Stomach (tissue), 8 donors: ENCODE measurements at regions not wholly inside any gene's neighbourhood (a gene's known extent, or its start where the extent isn't known, plus 50 kb on each side); places are given as distances from the start of the nearest gene placed in this dataset.

ENCODE experiments used
- DNase-seq, 2 donors: peaks; one replicate each; pipeline versions ENCODE4 v3.0.0 to v3.0.0-alpha.2; 2013 to 2019
- H3K27ac ChIP-seq, 5 donors: fragments of 200-600 bp in 4 of 5; sonication (generic) in 4 of 5; one replicate each; pipeline ENCODE4 v1.5.1; 2013 to 2019; ENCODE audit warnings: mild to moderate bottlenecking in 1 of 5, moderate library complexity in 1 of 5
- H3K27me3 ChIP-seq, 3 donors: fragments of 200-600 bp; sonication (generic); one replicate each; pipeline ENCODE4 v1.5.1; 2017 to 2019; ENCODE audit warnings: mixed run types in 1 of 3
- H3K36me3 ChIP-seq, 4 donors: fragments of 200-600 bp; sonication (generic); 1 replicate in 3 of 4; 2 replicates in 1 of 4; pipeline ENCODE4 v1.5.1; 2016 to 2019
- H3K4me1 ChIP-seq, 4 donors: fragments of 200-600 bp; sonication (generic); one replicate each; pipeline ENCODE4 v1.5.1; 2016 to 2019
- H3K4me3 ChIP-seq, 4 donors: fragments of 200-600 bp; sonication (generic) in 3 of 4; one replicate each; pipeline ENCODE4 v1.5.1; 2016 to 2019; ENCODE audit warnings: mild to moderate bottlenecking in 1 of 4
- H3K9me3 ChIP-seq, 4 donors: fragments of 200-600 bp; sonication (generic); one replicate each; pipeline ENCODE4 v1.5.1; 2016 to 2019
- EP300 ChIP-seq: sonication (generic); formaldehyde crosslinking; IDR thresholded peaks from one replicate; pipeline ENCODE4 v1.6.1; 2017; ENCODE audit warnings: antibody characterized with exemption
- POLR2A ChIP-seq, 4 donors: fragments of 450-650 bp; IDR thresholded peaks; one replicate each; pipeline ENCODE4 v1.6.1; 2016; ENCODE audit warnings: antibody characterized with exemption in 4 of 4, control low read depth in 2 of 4, mild to moderate bottlenecking in 1 of 4, moderate library complexity in 1 of 4
- POLR2AphosphoS5 ChIP-seq, 3 donors: sonication (generic); formaldehyde crosslinking; IDR thresholded peaks; one replicate each; pipeline ENCODE4 v1.6.1; 2016; ENCODE audit warnings: antibody characterized with exemption in 3 of 3
- WGBS, 5 donors: extraction: QIAGEN DNeasy Blood & Tissue Kit in 3 of 5; methylation state at CpG; one replicate each; pipeline versions ENCODE4 v1.1.5 to v1.1.7; 2013 to 2018; 5-methylcytosine and 5-hydroxymethylcytosine counted together
- intact Hi-C: fragments of 100-400 bp; cut with DNase I; formaldehyde crosslinking; loops from one replicate; pipeline ENCODE4 v1.15.1; 2023; ENCODE audit warnings: low total_unique reads
- TF ChIP-seq, protein P1 (sequence below), 7 experiments: fragments of 450-650 bp in 4 of 7; fragments of 200-600 bp in 3 of 7; sonication (generic) in 3 of 7; IDR thresholded peaks; one replicate each; pipeline ENCODE4 v1.5.1; 2016 to 2019; ENCODE audit warnings: antibody characterized with exemption in 7 of 7, control low read depth in 2 of 7, mild to moderate bottlenecking in 1 of 7
- donor health status: healthy with polysubstance abuse.
- donor health status: Bipolar disorder and iron deficiency.
- donor health status: healthy.

DNA sequence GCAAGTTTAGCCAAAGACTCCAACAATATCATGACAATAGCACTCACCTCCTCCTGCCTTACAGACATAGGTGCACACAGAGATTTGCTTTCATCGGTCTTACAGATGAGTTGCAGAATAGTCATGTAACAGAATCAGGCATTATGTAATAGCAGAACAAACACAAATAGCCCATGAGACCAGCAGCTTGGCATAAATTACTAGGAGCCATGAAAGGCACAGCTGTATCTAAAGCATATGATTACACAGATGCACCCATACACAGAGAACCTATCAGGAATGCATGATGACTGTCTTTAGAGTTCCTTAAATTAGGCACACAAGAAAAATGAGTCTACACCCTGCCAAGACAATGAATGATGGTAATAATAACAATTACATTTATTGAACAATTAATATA is 342.0 kb upstream of the XYLT1 start:
- no peak overlapping the region for H3K27ac ChIP-seq
- H3K4me3 ChIP-seq, result no peak overlapping the region
- TF ChIP-seq POLR2AphosphoS5 (IDR thresholded peaks at IDR 0.05) (no peak), POLR2A (IDR thresholded peaks at IDR 0.05) (no peak), EP300 (no peak)
- TF ChIP-seq, protein P1, sequence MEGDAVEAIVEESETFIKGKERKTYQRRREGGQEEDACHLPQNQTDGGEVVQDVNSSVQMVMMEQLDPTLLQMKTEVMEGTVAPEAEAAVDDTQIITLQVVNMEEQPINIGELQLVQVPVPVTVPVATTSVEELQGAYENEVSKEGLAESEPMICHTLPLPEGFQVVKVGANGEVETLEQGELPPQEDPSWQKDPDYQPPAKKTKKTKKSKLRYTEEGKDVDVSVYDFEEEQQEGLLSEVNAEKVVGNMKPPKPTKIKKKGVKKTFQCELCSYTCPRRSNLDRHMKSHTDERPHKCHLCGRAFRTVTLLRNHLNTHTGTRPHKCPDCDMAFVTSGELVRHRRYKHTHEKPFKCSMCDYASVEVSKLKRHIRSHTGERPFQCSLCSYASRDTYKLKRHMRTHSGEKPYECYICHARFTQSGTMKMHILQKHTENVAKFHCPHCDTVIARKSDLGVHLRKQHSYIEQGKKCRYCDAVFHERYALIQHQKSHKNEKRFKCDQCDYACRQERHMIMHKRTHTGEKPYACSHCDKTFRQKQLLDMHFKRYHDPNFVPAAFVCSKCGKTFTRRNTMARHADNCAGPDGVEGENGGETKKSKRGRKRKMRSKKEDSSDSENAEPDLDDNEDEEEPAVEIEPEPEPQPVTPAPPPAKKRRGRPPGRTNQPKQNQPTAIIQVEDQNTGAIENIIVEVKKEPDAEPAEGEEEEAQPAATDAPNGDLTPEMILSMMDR (IDR thresholded peaks at IDR 0.05), result no peak
- 88 to 100% (median 91%) methylated on average over 1 of the region's 1 CpG for WGBS, 5 donors
- intact Hi-C loops, result no loop called here
- H3K4me1 ChIP-seq, result no peaks in the 10 kb centered on the region
- peaks cover 0 to 16% (median 3%) of the 10 kb centered on the region in 4 donors for H3K9me3 ChIP-seq
- no peak for DNase-seq
- H3K36me3 ChIP-seq, result no peaks in the 10 kb centered on the region
- H3K27me3 ChIP-seq, result no peaks in the 10 kb centered on the region

DNA sequence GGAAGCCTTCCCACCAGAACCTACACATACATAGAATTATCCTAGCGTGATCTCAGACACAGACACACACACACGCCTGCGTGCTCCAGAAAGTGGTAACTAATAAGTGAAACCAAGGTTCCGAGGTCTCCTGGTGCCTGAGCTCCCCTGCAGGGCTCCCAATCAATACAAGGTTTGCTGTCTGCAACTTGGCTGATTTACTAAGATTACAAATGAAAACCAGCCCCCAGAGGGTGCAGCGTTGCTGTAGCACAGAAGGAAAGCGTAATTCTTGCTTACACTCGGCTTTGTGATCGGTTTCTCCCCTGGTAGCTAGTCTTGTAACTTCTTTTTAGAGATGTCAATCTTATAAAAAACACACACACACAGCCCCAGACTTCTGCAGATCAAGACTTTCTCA is 334.1 kb upstream of the XYLT1 start:
- Histone ChIP-seq H3K36me3 (no peaks in the 10 kb centered on the region), H3K4me1 (no peaks in the 10 kb centered on the region), H3K27ac (no peak overlapping the region), H3K27me3 (peaks cover 0 to 8% (median 0%) of the 10 kb centered on the region in 3 donors), H3K9me3 (no peaks in the 10 kb centered on the region), H3K4me3 (no peak overlapping the region)
- WGBS, 5 donors, result 55 to 74% (median 68%) methylated on average over 8 of the region's 8 CpGs
- DNase-seq, result no peak
- intact Hi-C loops, result no loop called here
- no peak for TF ChIP-seq EP300
- TF ChIP-seq POLR2AphosphoS5 (IDR thresholded peaks at IDR 0.05), result no peak
- no peak for TF ChIP-seq POLR2A (IDR thresholded peaks at IDR 0.05)
- TF ChIP-seq, protein P1 (IDR thresholded peaks at IDR 0.05), result no peak

DNA sequence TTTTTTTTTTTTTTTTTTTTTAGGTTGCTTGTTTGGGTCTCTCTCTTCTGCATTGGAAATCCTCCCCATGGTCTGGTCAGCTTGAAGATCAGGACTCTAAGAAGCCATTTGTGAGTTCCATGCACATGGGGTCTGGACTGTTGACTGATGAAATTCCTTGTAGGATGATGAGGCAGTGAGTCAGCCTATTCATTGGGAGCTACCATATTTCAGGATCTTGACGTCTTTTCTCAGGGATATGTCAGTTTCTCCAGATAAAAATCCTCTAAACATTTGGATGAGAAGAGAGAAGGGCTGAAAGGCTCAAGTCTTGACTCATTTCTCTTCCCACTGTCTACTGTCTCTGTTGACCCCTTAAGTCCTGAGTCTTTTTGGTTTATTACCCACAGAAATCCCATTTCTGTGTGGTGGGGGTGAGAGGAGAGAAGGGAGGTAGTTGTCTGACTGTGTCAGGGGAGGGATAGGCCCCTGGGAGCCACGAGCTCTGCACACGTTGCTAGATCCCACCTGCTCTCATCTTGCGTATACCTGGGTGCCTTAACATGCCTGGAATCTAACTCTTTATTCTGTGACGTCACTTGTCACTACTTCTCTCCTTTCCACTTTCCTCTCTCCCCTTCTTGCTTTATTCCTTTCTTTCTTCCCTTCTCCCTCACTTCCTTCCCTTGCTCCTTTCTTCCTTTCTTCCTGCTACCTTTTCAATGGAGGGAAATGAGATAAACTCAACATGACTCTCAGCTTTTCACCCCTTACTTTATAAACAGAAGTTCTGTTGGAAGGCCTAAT is 333.1 kb upstream of the XYLT1 start:
- Histone ChIP-seq H3K27me3 (peaks cover 0 to 8% (median 0%) of the 10 kb centered on the region in 3 donors), H3K36me3 (no peaks in the 10 kb centered on the region), H3K27ac (no peak overlapping the region), H3K4me1 (no peaks in the 10 kb centered on the region), H3K9me3 (no peaks in the 10 kb centered on the region), H3K4me3 (no peak overlapping the region)
- intact Hi-C loops, result no loop called here
- DNase-seq, result no peak
- WGBS, 5 donors, result 39 to 66% (median 50%) methylated on average over 5 of the region's 5 CpGs
- no peak for TF ChIP-seq POLR2A (IDR thresholded peaks at IDR 0.05)
- TF ChIP-seq, protein P1 (IDR thresholded peaks at IDR 0.05), result no peak
- TF ChIP-seq POLR2AphosphoS5 (IDR thresholded peaks at IDR 0.05), result no peak
- no peak for TF ChIP-seq EP300

DNA sequence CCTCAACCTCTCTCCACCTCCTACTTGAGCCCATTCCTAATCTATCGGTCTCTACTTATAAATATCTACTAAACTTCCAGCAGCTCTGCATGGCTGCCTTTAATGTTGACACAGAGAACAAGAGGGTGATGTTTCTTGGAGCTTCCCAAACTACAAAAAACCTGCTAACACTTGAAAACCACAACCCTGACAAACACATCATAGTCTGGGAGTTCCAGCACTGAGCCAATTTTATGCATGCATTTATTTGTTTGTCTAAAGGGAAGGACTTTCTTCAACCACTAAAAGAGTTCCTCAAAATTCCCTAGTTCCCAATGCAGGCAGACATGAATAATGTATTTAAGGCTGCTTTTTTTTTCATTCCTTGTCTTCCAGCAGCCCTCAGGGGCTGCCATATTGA is 331.8 kb upstream of the XYLT1 start:
- TF ChIP-seq EP300 (no peak), POLR2A (IDR thresholded peaks at IDR 0.05) (no peak), POLR2AphosphoS5 (IDR thresholded peaks at IDR 0.05) (no peak)
- TF ChIP-seq, protein P1 (IDR thresholded peaks at IDR 0.05), result no peak
- WGBS, 5 donors, result 78 to 92% (median 87%) methylated on average over 1 of the region's 1 CpG

More for the DNA sequence above, 331.8 kb upstream of the XYLT1 start:
- intact Hi-C loops, result no loop called here
- Histone ChIP-seq H3K9me3 (no peaks in the 10 kb centered on the region), H3K36me3 (no peaks in the 10 kb centered on the region), H3K4me1 (no peaks in the 10 kb centered on the region), H3K4me3 (no peak overlapping the region), H3K27ac (no peak overlapping the region), H3K27me3 (peaks cover 0 to 8% (median 0%) of the 10 kb centered on the region in 3 donors)
- no peak for DNase-seq
